NCI-H524 (cell line): ENCODE measurements at regions not wholly inside any gene's neighbourhood (a gene's known extent, or its start where the extent isn't known, plus 50 kb on each side); places are given as distances from the start of the nearest gene placed in this dataset.

Experiments used
- DNase-seq, 2 experiments: peaks; one replicate each; lab custom pipeline; 2025; lab: John Stamatoyannopoulos, UW

- DNase-seq: no peak
These were observed 57.7 kb upstream of the LARS2 start for GRCh38 chr3:45330510-45331295.

DNA sequence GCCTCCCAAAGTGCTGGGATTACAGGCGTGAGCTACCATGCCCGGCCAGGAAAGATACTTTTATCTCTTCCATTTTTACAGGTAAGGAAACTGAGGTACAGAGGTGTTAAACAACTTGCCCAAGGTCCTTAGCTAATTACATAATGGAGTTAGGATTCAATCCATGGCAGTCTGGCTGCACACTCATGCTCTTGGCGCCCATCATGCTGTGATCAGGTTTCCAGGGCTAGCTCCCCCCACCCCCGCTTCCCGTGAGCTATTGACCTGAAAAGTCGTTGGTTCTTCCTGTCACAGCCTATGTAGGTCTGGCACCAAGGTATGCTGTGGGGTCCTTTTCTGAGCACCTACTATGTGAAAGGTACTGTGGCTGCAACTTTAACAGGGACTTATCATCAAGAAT is 55.9 kb upstream of the LARS2 start:
- DNase-seq: no peak

DNA sequence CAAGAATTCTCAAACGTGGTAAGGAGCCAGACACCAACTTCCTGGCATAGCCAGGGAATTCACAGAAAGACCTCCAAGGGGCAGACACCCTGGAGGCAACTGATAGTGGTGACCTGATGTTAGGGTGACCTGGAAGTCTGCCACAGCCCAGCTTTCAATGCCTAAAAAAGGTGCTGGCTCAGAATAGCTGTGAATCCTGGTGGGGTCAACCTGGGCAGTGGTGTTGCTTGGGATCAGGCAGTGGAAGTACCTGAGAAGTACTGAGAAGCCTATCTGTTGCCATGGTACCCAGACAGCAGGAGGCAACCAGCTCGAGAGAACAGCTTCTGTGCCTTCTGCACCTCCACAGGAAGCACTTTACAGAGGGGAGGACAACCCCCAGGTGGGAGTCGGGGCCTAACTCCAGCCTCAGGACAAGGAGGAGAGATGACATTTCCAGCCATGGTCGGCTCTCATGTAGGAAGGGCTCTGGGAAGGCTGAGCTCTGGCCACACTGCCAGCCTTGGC is 55.4 kb upstream of the LARS2 start:
- no peak for DNase-seq

GRCh38 chr3:45333549-45333948 is 54.8 kb upstream of the LARS2 start:
- no peak for DNase-seq

DNA sequence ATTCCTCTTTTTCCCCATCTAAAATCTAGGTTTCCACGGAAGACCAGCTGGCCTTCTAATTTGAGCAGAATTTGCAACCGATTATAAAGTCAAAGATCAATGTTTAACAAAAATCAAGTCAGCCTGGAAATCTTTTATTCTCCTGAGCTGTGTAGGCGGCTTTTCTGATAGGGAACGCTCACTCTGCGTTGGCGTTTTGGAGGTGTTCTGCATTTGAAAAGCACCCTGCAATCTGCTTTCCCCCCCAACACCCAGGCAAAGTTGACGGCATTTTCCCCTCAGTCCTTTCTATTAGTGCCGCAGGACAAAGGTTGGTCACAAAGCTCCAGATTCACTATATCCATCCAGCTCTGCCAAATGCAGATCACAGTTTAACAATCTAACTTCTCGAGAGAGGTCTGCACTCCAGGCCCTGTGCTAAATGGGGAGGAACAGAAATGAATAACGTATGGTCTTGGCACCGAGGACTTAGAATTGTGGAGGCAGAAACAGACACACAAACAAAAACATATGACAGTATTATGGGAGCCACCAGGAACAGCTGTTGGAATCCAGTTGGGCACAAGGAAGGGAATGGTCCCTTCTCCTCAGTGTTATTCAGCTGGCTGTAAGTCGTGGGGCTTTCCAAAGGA is 50.4 kb upstream of the LARS2 start:
- DNase-seq: no peak
